HepG2 (cell line): ENCODE measurements at regions not wholly inside any gene's neighbourhood (a gene's known extent, or its start where the extent isn't known, plus 50 kb on each side); places are given as distances from the start of the nearest gene placed in this dataset.

ENCODE experiments used
- ATAC-seq: fragments of 200-7000 bp; cut with Tn5 transposase; 3 replicates; pipeline ENCODE4 v1.9.1; 2020; ENCODE audit warnings: mild to moderate bottlenecking, moderate library complexity
- BruUV-seq: library from RNA; stranded (reverse); fragments of 400-500 nt; replicated peaks from 2 replicates; lab custom pipeline; 2021; lab: Mats Ljungman, UMichigan
- CTCF ChIA-PET: fragments of 300-600 bp; formaldehyde crosslinking; extraction: SDS; loops from one replicate; lab custom pipeline; 2021; ENCODE audit warnings: low total read pairs, inconsistent platforms, low intra/inter-chr PET ratio; lab: Yijun Ruan, JAX
- POLR2A ChIA-PET: fragments of 350-600 bp; sonication (Branson Sonifier 250); formaldehyde crosslinking; loops from one replicate; lab custom pipeline; 2020; ENCODE audit warnings: antibody characterized with exemption, inconsistent platforms; lab: Yijun Ruan, JAX
- DNase-seq: peaks from one replicate; pipeline ENCODE4 v3.0.0-alpha.2; 2015; ENCODE audit warnings: low spot score
- FAIRE-seq: peaks from 3 replicates; lab custom pipeline; 2011; peaks lifted over from hg19 to GRCh38; lab: Jason Lieb, UNC
- H2AFZ ChIP-seq: one replicate; pipeline ENCODE4 v1.6.1; 2011; ENCODE audit warnings: low read length, inconsistent platforms
- H3K27ac ChIP-seq: fragments of 300-600 bp; 3 replicates; pipeline ENCODE4 v1.8.0; 2011; ENCODE audit warnings: mixed run types, mild to moderate bottlenecking, mixed read lengths, low read length, inconsistent platforms; ENCODE audit not compliant: insufficient read depth; ENCODE audit errors: extremely low read length
- H3K27me3 ChIP-seq, 2 experiments: fragments of 200-600 bp in 1 of 2; 2 replicates in 1 of 2; 3 replicates in 1 of 2; pipeline versions ENCODE4 v1.6.0 to v1.8.0; 2011; ENCODE audit warnings: low read length in 2 of 2, mild to moderate bottlenecking in 2 of 2, moderate library complexity in 2 of 2, inconsistent platforms in 1 of 2; ENCODE audit not compliant: insufficient read depth in 2 of 2, control insufficient read depth in 1 of 2
- H3K36me3 ChIP-seq, 2 experiments: fragments of 200-600 bp in 1 of 2; replicated peaks in 1 of 2; 2 replicates in 1 of 2; 3 replicates in 1 of 2; pipeline versions ENCODE4 v1.5.1 to v1.8.0; 2011; ENCODE audit warnings: low read length in 2 of 2, inconsistent platforms in 1 of 2; ENCODE audit not compliant: insufficient read depth in 2 of 2, control insufficient read depth in 1 of 2
- H3K4me1 ChIP-seq: 2 replicates; pipeline ENCODE4 v1.5.1; 2012; ENCODE audit warnings: low read length, inconsistent platforms; ENCODE audit not compliant: insufficient read depth
- H3K4me2 ChIP-seq: 2 replicates; pipeline ENCODE4 v1.6.0; 2011; ENCODE audit warnings: low read depth, low read length, inconsistent platforms
- H3K4me3 ChIP-seq, 3 experiments: fragments of 200-600 bp in 1 of 3; sonication (generic), shearing (Covaris generic) in 1 of 3; replicated peaks in 1 of 3; 2 replicates each; pipeline ENCODE4 v1.5.1; 2011 to 2016; ENCODE audit warnings: low read length in 3 of 3, inconsistent platforms in 2 of 3, low read depth in 2 of 3, mild to moderate bottlenecking in 2 of 3, control low read depth in 1 of 3, mixed read lengths in 1 of 3; ENCODE audit not compliant: insufficient read depth in 1 of 3
- H3K79me2 ChIP-seq: one replicate; pipeline ENCODE4 v1.6.1; 2011; ENCODE audit warnings: low read length, inconsistent platforms; ENCODE audit not compliant: insufficient read depth
- H3K9ac ChIP-seq: 2 replicates; pipeline ENCODE4 v1.6.0; 2011; ENCODE audit warnings: mild to moderate bottlenecking, low read depth, low read length, inconsistent platforms; ENCODE audit not compliant: insufficient read depth
- H3K9me3 ChIP-seq: 2 replicates; pipeline ENCODE4 v1.5.1; 2012; ENCODE audit warnings: mild to moderate bottlenecking, low read length
- H4K20me1 ChIP-seq: 2 replicates; pipeline ENCODE4 v1.6.0; 2011; ENCODE audit warnings: inconsistent platforms, mild to moderate bottlenecking, low read length, moderate library complexity; ENCODE audit not compliant: insufficient read depth
- ETV5 ChIP-seq: IDR thresholded peaks from 2 replicates; pipeline ENCODE4 v1.6.1; 2018; ENCODE audit warnings: missing biosample characterization, missing genetic modification reagents, inconsistent platforms, borderline replicate concordance
- FOXA3 ChIP-seq: IDR thresholded peaks from 2 replicates; pipeline ENCODE4 v1.6.1; 2016; ENCODE audit warnings: missing genetic modification reagents, missing compliant biosample characterization
- HDAC1 ChIP-seq: sonication (generic); formaldehyde crosslinking; IDR thresholded peaks from 2 replicates; pipeline ENCODE4 v1.5.1; 2020; ENCODE audit warnings: mild to moderate bottlenecking, missing genetic modification reagents
- JDP2 ChIP-seq: sonication (generic); formaldehyde crosslinking; IDR thresholded peaks from 2 replicates; pipeline ENCODE4 v1.8.1; 2022; ENCODE audit warnings: missing genetic modification reagents, borderline replicate concordance
- ONECUT2 ChIP-seq: sonication (generic); formaldehyde crosslinking; IDR thresholded peaks from 2 replicates; pipeline ENCODE4 v1.4.0; 2020; ENCODE audit warnings: missing genetic modification reagents
- ZNF138 ChIP-seq: sonication (generic); formaldehyde crosslinking; IDR thresholded peaks from 2 replicates; pipeline ENCODE4 v1.5.0; 2020; ENCODE audit warnings: mild to moderate bottlenecking, low read depth, missing genetic modification reagents
- ZNF644 ChIP-seq: IDR thresholded peaks from 2 replicates; pipeline ENCODE4 v1.6.1; 2016; ENCODE audit warnings: low read depth
- WGBS: methylation state at CpG from one replicate; pipeline ENCODE4 v1.1.6; 2017; ENCODE audit warnings: low lambda C conversion rate; 5-methylcytosine and 5-hydroxymethylcytosine counted together
- in situ Hi-C: cut with HindIII; loops from 2 replicates; pipeline ENCODE4 v1.10.0; 2017; ENCODE audit warnings: low pct_unique_long_range_greater_than_20kb; ENCODE audit not compliant: extremely low pct_ligation_motif_present
- intact Hi-C: fragments of 100-400 bp; cut with micrococcal nuclease; formaldehyde crosslinking; loops from one replicate; pipeline ENCODE4 v1.10.0; 2022; ENCODE audit not compliant: unreplicated experiment
- TF ChIP-seq, protein P1 (sequence below): sonication (generic); formaldehyde crosslinking; conservative IDR thresholded peaks from 2 replicates; pipeline ENCODE4 v1.5.0; 2020; ENCODE audit warnings: missing genetic modification reagents
- TF ChIP-seq, protein P2 (sequence below): sonication (generic); formaldehyde crosslinking; IDR thresholded peaks from 2 replicates; pipeline ENCODE4 v1.9.0; 2022; ENCODE audit warnings: missing genetic modification reagents, mild to moderate bottlenecking, borderline replicate concordance
- TF ChIP-seq, protein P3 (sequence below): sonication (generic); formaldehyde crosslinking; conservative IDR thresholded peaks from 2 replicates; pipeline ENCODE4 v1.8.1; 2023; ENCODE audit warnings: missing genetic modification reagents
- TF ChIP-seq, protein P4 (sequence below): sonication (generic); formaldehyde crosslinking; IDR thresholded peaks from 2 replicates; pipeline ENCODE4 v1.5.0; 2020; ENCODE audit warnings: missing genetic modification reagents
- TF ChIP-seq, protein P5 (sequence below): sonication (generic); formaldehyde crosslinking; IDR thresholded peaks from 2 replicates; pipeline ENCODE4 v1.9.0; 2021; ENCODE audit warnings: missing genetic modification reagents, borderline replicate concordance
- TF ChIP-seq, protein P6 (sequence below): sonication (generic); formaldehyde crosslinking; IDR thresholded peaks from 2 replicates; pipeline ENCODE4 v1.8.0; 2022; ENCODE audit warnings: mild to moderate bottlenecking, missing genetic modification reagents, borderline replicate concordance

DNA sequence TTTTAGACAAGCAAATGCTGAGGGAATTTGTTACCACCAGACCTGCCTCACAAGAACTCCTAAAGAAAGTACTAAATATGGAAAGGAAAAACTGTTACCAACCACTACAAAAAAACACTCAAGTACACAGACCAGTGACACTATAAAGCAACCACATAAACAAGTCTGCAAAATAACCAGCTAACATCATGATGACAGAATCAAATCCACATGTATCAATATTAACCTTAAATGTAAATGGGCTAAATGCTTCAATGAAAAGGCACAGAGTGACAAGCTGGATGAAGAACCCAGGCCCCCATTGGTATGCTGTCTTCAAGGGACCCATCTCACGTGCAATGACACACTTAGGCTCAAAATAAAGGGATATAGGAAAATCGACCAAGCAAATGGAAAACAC is 529.9 kb upstream of the CAMK1G start:
- BruUV-seq = no TSS peak
- CTCF ChIA-PET = no interaction called here
- no peaks in the 10 kb centered on the region for H3K36me3 ChIP-seq
- POLR2A ChIA-PET = no interaction called here
- WGBS = 0% methylated on average over 2 of the region's 2 CpGs
- in situ Hi-C loops = no loop called here
- H4K20me1 ChIP-seq = no peaks in the 10 kb centered on the region
- no peak overlapping the region for H3K9ac ChIP-seq
- no peak overlapping the region for H2AFZ ChIP-seq
- intact Hi-C loops = no loop called here
- no peak for ATAC-seq
- no peaks in the 10 kb centered on the region for H3K27me3 ChIP-seq
- TF ChIP-seq JDP2 (no peak), ONECUT2 (CRISPR knock-in tag) (no peak), HDAC1 (no peak), FOXA3 (CRISPR knock-in tag) (no peak), ETV5 (no peak), ZNF644 (CRISPR knock-in tag) (no peak), ZNF138 (CRISPR knock-in tag) (no peak)
- TF ChIP-seq, protein P1, sequence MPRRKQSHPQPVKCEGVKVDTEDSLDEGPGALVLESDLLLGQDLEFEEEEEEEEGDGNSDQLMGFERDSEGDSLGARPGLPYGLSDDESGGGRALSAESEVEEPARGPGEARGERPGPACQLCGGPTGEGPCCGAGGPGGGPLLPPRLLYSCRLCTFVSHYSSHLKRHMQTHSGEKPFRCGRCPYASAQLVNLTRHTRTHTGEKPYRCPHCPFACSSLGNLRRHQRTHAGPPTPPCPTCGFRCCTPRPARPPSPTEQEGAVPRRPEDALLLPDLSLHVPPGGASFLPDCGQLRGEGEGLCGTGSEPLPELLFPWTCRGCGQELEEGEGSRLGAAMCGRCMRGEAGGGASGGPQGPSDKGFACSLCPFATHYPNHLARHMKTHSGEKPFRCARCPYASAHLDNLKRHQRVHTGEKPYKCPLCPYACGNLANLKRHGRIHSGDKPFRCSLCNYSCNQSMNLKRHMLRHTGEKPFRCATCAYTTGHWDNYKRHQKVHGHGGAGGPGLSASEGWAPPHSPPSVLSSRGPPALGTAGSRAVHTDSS = no peak
- TF ChIP-seq, protein P2, sequence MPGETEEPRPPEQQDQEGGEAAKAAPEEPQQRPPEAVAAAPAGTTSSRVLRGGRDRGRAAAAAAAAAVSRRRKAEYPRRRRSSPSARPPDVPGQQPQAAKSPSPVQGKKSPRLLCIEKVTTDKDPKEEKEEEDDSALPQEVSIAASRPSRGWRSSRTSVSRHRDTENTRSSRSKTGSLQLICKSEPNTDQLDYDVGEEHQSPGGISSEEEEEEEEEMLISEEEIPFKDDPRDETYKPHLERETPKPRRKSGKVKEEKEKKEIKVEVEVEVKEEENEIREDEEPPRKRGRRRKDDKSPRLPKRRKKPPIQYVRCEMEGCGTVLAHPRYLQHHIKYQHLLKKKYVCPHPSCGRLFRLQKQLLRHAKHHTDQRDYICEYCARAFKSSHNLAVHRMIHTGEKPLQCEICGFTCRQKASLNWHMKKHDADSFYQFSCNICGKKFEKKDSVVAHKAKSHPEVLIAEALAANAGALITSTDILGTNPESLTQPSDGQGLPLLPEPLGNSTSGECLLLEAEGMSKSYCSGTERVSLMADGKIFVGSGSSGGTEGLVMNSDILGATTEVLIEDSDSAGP (CRISPR knock-in tag) = no peak
- TF ChIP-seq, protein P3, sequence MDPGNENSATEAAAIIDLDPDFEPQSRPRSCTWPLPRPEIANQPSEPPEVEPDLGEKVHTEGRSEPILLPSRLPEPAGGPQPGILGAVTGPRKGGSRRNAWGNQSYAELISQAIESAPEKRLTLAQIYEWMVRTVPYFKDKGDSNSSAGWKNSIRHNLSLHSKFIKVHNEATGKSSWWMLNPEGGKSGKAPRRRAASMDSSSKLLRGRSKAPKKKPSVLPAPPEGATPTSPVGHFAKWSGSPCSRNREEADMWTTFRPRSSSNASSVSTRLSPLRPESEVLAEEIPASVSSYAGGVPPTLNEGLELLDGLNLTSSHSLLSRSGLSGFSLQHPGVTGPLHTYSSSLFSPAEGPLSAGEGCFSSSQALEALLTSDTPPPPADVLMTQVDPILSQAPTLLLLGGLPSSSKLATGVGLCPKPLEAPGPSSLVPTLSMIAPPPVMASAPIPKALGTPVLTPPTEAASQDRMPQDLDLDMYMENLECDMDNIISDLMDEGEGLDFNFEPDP (CRISPR knock-in tag) = no peak
- TF ChIP-seq, protein P4, sequence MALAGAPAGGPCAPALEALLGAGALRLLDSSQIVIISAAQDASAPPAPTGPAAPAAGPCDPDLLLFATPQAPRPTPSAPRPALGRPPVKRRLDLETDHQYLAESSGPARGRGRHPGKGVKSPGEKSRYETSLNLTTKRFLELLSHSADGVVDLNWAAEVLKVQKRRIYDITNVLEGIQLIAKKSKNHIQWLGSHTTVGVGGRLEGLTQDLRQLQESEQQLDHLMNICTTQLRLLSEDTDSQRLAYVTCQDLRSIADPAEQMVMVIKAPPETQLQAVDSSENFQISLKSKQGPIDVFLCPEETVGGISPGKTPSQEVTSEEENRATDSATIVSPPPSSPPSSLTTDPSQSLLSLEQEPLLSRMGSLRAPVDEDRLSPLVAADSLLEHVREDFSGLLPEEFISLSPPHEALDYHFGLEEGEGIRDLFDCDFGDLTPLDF (CRISPR knock-in tag) = no peak
- TF ChIP-seq, protein P5, sequence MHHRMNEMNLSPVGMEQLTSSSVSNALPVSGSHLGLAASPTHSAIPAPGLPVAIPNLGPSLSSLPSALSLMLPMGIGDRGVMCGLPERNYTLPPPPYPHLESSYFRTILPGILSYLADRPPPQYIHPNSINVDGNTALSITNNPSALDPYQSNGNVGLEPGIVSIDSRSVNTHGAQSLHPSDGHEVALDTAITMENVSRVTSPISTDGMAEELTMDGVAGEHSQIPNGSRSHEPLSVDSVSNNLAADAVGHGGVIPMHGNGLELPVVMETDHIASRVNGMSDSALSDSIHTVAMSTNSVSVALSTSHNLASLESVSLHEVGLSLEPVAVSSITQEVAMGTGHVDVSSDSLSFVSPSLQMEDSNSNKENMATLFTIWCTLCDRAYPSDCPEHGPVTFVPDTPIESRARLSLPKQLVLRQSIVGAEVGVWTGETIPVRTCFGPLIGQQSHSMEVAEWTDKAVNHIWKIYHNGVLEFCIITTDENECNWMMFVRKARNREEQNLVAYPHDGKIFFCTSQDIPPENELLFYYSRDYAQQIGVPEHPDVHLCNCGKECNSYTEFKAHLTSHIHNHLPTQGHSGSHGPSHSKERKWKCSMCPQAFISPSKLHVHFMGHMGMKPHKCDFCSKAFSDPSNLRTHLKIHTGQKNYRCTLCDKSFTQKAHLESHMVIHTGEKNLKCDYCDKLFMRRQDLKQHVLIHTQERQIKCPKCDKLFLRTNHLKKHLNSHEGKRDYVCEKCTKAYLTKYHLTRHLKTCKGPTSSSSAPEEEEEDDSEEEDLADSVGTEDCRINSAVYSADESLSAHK (CRISPR knock-in tag) = no peak
- TF ChIP-seq, protein P6, sequence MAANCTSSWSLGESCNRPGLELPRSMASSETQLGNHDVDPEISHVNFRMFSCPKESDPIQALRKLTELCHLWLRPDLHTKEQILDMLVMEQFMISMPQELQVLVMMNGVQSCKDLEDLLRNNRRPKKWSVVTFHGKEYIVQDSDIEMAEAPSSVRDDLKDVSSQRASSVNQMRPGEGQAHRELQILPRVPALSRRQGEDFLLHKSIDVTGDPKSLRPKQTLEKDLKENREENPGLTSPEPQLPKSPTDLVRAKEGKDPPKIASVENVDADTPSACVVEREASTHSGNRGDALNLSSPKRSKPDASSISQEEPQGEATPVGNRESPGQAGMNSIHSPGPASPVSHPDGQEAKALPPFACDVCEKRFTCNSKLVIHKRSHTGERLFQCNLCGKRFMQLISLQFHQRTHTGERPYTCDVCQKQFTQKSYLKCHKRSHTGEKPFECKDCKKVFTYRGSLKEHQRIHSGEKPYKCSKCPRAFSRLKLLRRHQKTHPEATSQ = no peak
- no peaks in the 10 kb centered on the region for H3K4me1 ChIP-seq
- H3K79me2 ChIP-seq = no peaks in the 10 kb centered on the region
- no peak overlapping the region for H3K4me3 ChIP-seq
- H3K4me2 ChIP-seq = no peak overlapping the region
- DNase-seq = no peak
- no peak overlapping the region for H3K27ac ChIP-seq
- no peak for FAIRE-seq
- H3K9me3 ChIP-seq = peaks cover 34% of the 10 kb centered on the region
